ENCODE measurements at regions not wholly inside any gene's neighbourhood (a gene's known extent, or its start where the extent isn't known, plus 50 kb on each side); places are given as distances from the start of the nearest gene placed in this dataset.

GRCh38 chr11:71365626-71366025, 82.6 kb downstream of the DHCR7 start:
- Histone ChIP-seq H4K20me1 (replicated peaks; ENCODE audit: control insufficient read depth, insufficient read depth, low read length) (peaks cover 3% of the 10 kb centered on the region; the same call in 1 of the 2 replicates), H3K36me3 (ENCODE audit: control insufficient read depth, insufficient read depth, low read length) (no peaks in the 10 kb centered on the region), H2AFZ (ENCODE audit: low read depth, low read length) (no peak overlapping the region), H3K9me1 (ENCODE audit: control insufficient read depth, insufficient read depth, low read length) (no peaks in the 10 kb centered on the region), H3K9me3 (replicated peaks; ENCODE audit: control insufficient read depth, insufficient read depth, low read depth, low read length) (no peaks in the 10 kb centered on the region), H3K79me2 (ENCODE audit: control insufficient read depth, insufficient read depth, low read length) (no peaks in the 10 kb centered on the region), H3K9ac (ENCODE audit: insufficient read depth in 1 of 2, low read depth in 2 of 2, low read length in 2 of 2) (no peak overlapping the region), H3K4me2 (ENCODE audit: insufficient read depth, low read length) (no peak overlapping the region), H3K4me3 (no peak overlapping the region), H3K4me1 (replicated peaks in 1 of 2; ENCODE audit: control insufficient read depth in 2 of 2, insufficient read depth in 2 of 2, low read length in 2 of 2) (no peaks in the 10 kb centered on the region), H3K27me3 (ENCODE audit: control insufficient read depth in 2 of 2, insufficient read depth in 2 of 2, low read length in 2 of 2) (peaks cover 4 to 31% of the 10 kb centered on the region in 2 experiments; a peak in 3 of 5 replicates), H3K27ac (ENCODE audit: extremely low read depth, low read depth, low read length) (no peak overlapping the region)
- DNase-seq (ENCODE audit: extremely low read depth in 1 of 4, low spot score in 3 of 4) (no peak), ATAC-seq (no peak), FAIRE-seq (no peak)
- POLR2A ChIA-PET: interaction anchor here (0.6 to 0.7 kb wide), 2 partner anchors 12 to 16 kb away, joined by 3 to 4 read pairs; no protein-coding TSS in a partner anchor
- CTCF ChIA-PET (ENCODE audit: low intra/inter-chr PET ratio): no interaction called here
- in situ Hi-C loops (cut with MboI): no loop called here
- no TSS peak for BruUV-seq (replicated peaks)
- intact Hi-C loops (cut with micrococcal nuclease): no loop called here
- WGBS (ENCODE audit: insufficient coverage, low coverage, missing lambda C conversion rate): 0% methylated on average over 6 of the region's 6 CpGs
- TF ChIP-seq ZBTB40 (IDR thresholded peaks at IDR 0.05) (no peak), ZBTB40 (CRISPR knock-in tag; IDR thresholded peaks at IDR 0.05) (no peak), KHSRP (IDR thresholded peaks at IDR 0.05) (no peak), THAP12 (CRISPR knock-in tag; IDR thresholded peaks at IDR 0.05) (no peak), ZBTB17 (CRISPR knock-in tag; IDR thresholded peaks at IDR 0.05) (no peak), ZBTB9 (CRISPR knock-in tag; IDR thresholded peaks at IDR 0.05) (no peak), ZNF695 (CRISPR knock-in tag; IDR thresholded peaks at IDR 0.05) (no peak)
